WTC11 (cell line): ENCODE measurements at regions not wholly inside any gene's neighbourhood (a gene's known extent, or its start where the extent isn't known, plus 50 kb on each side); places are given as distances from the start of the nearest gene placed in this dataset.
"Not testable (repeated sequence)": the region's sequence is repeated elsewhere in the genome, so short reads cannot be mapped to it uniquely, and the experiment has no call there.

ENCODE experiments used
- ATAC-seq: fragments of 200-7000 bp; cut with Tn5 transposase; 2 replicates; pipeline ENCODE4 v1.10.0; 2021; ENCODE audit warnings: mild to moderate bottlenecking, moderate library complexity
- CTCF ChIA-PET: fragments of 300-600 bp; sonication (Branson Sonifier 250); formaldehyde crosslinking; loops from one replicate; lab custom pipeline; 2021; ENCODE audit warnings: antibody characterized with exemption; lab: Charles Lee
- POLR2A ChIA-PET: fragments of 350-600 bp; sonication (Branson Sonifier 250); formaldehyde crosslinking; loops from one replicate; lab custom pipeline; 2021; ENCODE audit warnings: antibody characterized with exemption; lab: Charles Lee
- DNase-seq: peaks from one replicate; pipeline ENCODE4 v3.0.0; 2021; ENCODE audit warnings: low spot score
- H3K27ac Mint-ChIP-seq: 2 replicates; pipeline ENCODE4 v1.8.0; 2021; ENCODE audit warnings: mixed read lengths
- H3K27me3 Mint-ChIP-seq: 2 replicates; pipeline ENCODE4 v1.8.0; 2021; ENCODE audit warnings: low read depth, mild to moderate bottlenecking, moderate library complexity, mixed read lengths
- H3K36me3 Mint-ChIP-seq: 2 replicates; pipeline ENCODE4 v1.8.0; 2021; ENCODE audit warnings: mixed read lengths
- H3K4me1 Mint-ChIP-seq: 2 replicates; pipeline ENCODE4 v1.8.0; 2022; ENCODE audit warnings: mixed read lengths
- H3K4me3 Mint-ChIP-seq: 2 replicates; pipeline ENCODE4 v1.8.0; 2021; ENCODE audit warnings: mild to moderate bottlenecking, moderate library complexity, mixed read lengths
- H3K9me3 Mint-ChIP-seq: 2 replicates; pipeline ENCODE4 v1.8.0; 2021; ENCODE audit warnings: mixed read lengths
- CBFB ChIP-seq: sonication (generic); formaldehyde crosslinking; IDR thresholded peaks from 2 replicates; pipeline ENCODE4 v1.8.1; 2022; ENCODE audit warnings: mild to moderate bottlenecking, low read depth, missing genetic modification reagents
- CREM ChIP-seq: sonication (generic); formaldehyde crosslinking; IDR thresholded peaks from 2 replicates; pipeline ENCODE4 v1.8.1; 2022; ENCODE audit warnings: mild to moderate bottlenecking, missing genetic modification reagents, moderate library complexity
- ELF4 ChIP-seq: sonication (generic); formaldehyde crosslinking; IDR thresholded peaks from 2 replicates; pipeline ENCODE4 v1.8.1; 2022; ENCODE audit warnings: low read depth, mild to moderate bottlenecking, moderate library complexity, missing genetic modification reagents
- FOXK1 ChIP-seq: sonication (generic); formaldehyde crosslinking; IDR thresholded peaks from 2 replicates; pipeline ENCODE4 v1.8.0; 2022; ENCODE audit warnings: mild to moderate bottlenecking, moderate library complexity, missing genetic modification reagents
- FOXP1 ChIP-seq: sonication (generic); formaldehyde crosslinking; IDR thresholded peaks from 2 replicates; pipeline ENCODE4 v1.8.0; 2022; ENCODE audit warnings: missing genetic modification reagents, mild to moderate bottlenecking, moderate library complexity, borderline replicate concordance
- GTF2I ChIP-seq: fragments of 250-450 bp; sonication (Bioruptor Pico); conservative IDR thresholded peaks from 2 replicates; pipeline ENCODE4 v1.4.0; 2021; ENCODE audit warnings: mild to moderate bottlenecking
- HMGA2 ChIP-seq: fragments of 250-450 bp; sonication (Bioruptor Pico); IDR thresholded peaks from 2 replicates; pipeline ENCODE4 v1.4.0; 2021; ENCODE audit warnings: mild to moderate bottlenecking, moderate library complexity
- JUN ChIP-seq: sonication (generic); formaldehyde crosslinking; IDR thresholded peaks from 2 replicates; pipeline ENCODE4 v1.8.0; 2023; ENCODE audit warnings: mild to moderate bottlenecking, missing genetic modification reagents
- KAT7 ChIP-seq: sonication (generic); formaldehyde crosslinking; IDR thresholded peaks from 2 replicates; pipeline ENCODE4 v1.8.1; 2023; ENCODE audit warnings: missing genetic modification reagents, mild to moderate bottlenecking, borderline replicate concordance
- MXD4 ChIP-seq: fragments of 250-450 bp; sonication (Bioruptor Pico); IDR thresholded peaks from 2 replicates; pipeline ENCODE4 v1.8.0; 2021; ENCODE audit warnings: mild to moderate bottlenecking, moderate library complexity, borderline replicate concordance
- NR1H2 ChIP-seq: sonication (generic); formaldehyde crosslinking; IDR thresholded peaks from 2 replicates; pipeline ENCODE4 v1.9.0; 2021; ENCODE audit warnings: mild to moderate bottlenecking, moderate library complexity, missing genetic modification reagents
- NR2C2 ChIP-seq: sonication (generic); formaldehyde crosslinking; IDR thresholded peaks from 2 replicates; pipeline ENCODE4 v1.8.0; 2022; ENCODE audit warnings: mild to moderate bottlenecking, missing genetic modification reagents
- OVOL2 ChIP-seq: fragments of 250-450 bp; sonication (Bioruptor Pico); IDR thresholded peaks from 2 replicates; pipeline ENCODE4 v1.9.0; 2021; ENCODE audit warnings: mild to moderate bottlenecking, borderline replicate concordance
- PRRX2 ChIP-seq: fragments of 250-450 bp; sonication (Bioruptor Pico); IDR thresholded peaks from 2 replicates; pipeline ENCODE4 v1.8.0; 2021; ENCODE audit warnings: mild to moderate bottlenecking
- TEAD4 ChIP-seq: sonication (generic); formaldehyde crosslinking; IDR thresholded peaks from 2 replicates; pipeline ENCODE4 v1.8.0; 2022; ENCODE audit warnings: mild to moderate bottlenecking, missing genetic modification reagents
- USF2 ChIP-seq: sonication (generic); formaldehyde crosslinking; IDR thresholded peaks from 2 replicates; pipeline ENCODE4 v1.8.1; 2023; ENCODE audit warnings: mild to moderate bottlenecking, missing genetic modification reagents, moderate library complexity
- ZBTB21 ChIP-seq: sonication (generic); formaldehyde crosslinking; IDR thresholded peaks from 2 replicates; pipeline ENCODE4 v1.8.1; 2023; ENCODE audit warnings: mild to moderate bottlenecking, missing genetic modification reagents, borderline replicate concordance
- ZNF121 ChIP-seq: sonication (generic); formaldehyde crosslinking; IDR thresholded peaks from 2 replicates; pipeline ENCODE4 v1.8.0; 2023; ENCODE audit warnings: missing genetic modification reagents
- ZNF317 ChIP-seq: sonication (generic); formaldehyde crosslinking; IDR thresholded peaks from 2 replicates; pipeline ENCODE4 v1.8.1; 2023; ENCODE audit warnings: low read depth, mild to moderate bottlenecking, moderate library complexity, missing genetic modification reagents, borderline replicate concordance
- ZNF396 ChIP-seq: fragments of 250-450 bp; sonication (Bioruptor Pico); IDR thresholded peaks from 2 replicates; pipeline ENCODE4 v1.8.0; 2021; ENCODE audit warnings: mild to moderate bottlenecking, moderate library complexity, borderline replicate concordance
- TF ChIP-seq, protein P1 (sequence below): sonication (generic); formaldehyde crosslinking; conservative IDR thresholded peaks from 2 replicates; pipeline ENCODE4 v1.8.1; 2023; ENCODE audit warnings: mild to moderate bottlenecking, low read depth, missing genetic modification reagents, moderate library complexity
- TF ChIP-seq, protein P2 (sequence below): sonication (generic); formaldehyde crosslinking; conservative IDR thresholded peaks from 2 replicates; pipeline ENCODE4 v1.8.1; 2022; ENCODE audit warnings: mild to moderate bottlenecking, missing genetic modification reagents
- TF ChIP-seq, protein P3 (sequence below): sonication (generic); formaldehyde crosslinking; IDR thresholded peaks from 2 replicates; pipeline ENCODE4 v1.8.0; 2023; ENCODE audit warnings: mild to moderate bottlenecking, missing genetic modification reagents
- TF ChIP-seq, protein P4 (sequence below): sonication (generic); formaldehyde crosslinking; IDR thresholded peaks from 2 replicates; pipeline ENCODE4 v1.8.1; 2022; ENCODE audit warnings: low read depth, mild to moderate bottlenecking, moderate library complexity, missing genetic modification reagents, borderline replicate concordance

DNA sequence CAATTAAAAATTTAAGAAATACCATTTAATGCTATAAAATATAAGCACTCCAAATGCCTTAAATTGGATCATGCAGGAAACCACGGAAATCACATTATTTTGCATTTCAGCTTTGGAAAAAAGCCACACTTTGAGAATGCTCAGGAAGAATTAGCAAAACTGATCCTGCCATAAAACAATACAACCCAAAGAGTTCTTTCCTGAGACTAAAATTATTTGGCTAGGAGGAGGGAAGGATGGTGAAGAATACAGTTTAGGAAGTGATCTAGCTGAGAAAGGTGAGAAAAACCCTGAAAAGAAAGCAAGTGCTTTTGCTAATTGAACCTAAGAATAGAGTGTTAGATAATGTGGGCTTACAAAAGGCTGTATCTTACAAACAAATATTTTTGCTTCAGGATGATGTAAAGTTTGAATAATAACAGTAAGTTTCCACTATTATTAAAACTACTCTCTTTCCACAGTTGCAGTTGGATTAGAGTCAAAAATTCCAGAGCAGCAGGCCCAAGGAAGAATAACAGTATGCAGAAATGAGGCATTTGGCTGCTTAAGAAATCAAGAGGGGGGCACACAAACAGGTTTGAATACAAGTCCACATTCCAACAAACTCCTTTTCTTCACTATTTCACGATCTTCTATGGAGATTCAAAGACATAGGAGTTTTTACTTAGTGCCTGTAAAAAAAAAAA is 565.4 kb downstream of the RFPL4B start:
- no peaks in the 10 kb centered on the region for H3K36me3 Mint-ChIP-seq
- no peak overlapping the region for H3K4me3 Mint-ChIP-seq
- H3K27me3 Mint-ChIP-seq = no peaks in the 10 kb centered on the region
- H3K27ac Mint-ChIP-seq = peak overlapping the region; percentile 67
- peaks cover 20% of the 10 kb centered on the region for H3K4me1 Mint-ChIP-seq
- DNase-seq (no peak), ATAC-seq (0 out of 2 replicates have a peak, but pooled peaks have one; percentile 22)
- TF ChIP-seq OVOL2 (CRISPR knock-in tag) (no peak), ZNF396 (CRISPR knock-in tag) (no peak), CREM (CRISPR knock-in tag) (no peak), FOXK1 (no peak), PRRX2 (CRISPR knock-in tag) (no peak), CBFB (no peak), ZNF121 (no peak), ELF4 (CRISPR knock-in tag) (no peak), FOXP1 (CRISPR knock-in tag) (no peak), ZNF317 (CRISPR knock-in tag) (no peak), NR2C2 (CRISPR knock-in tag) (no peak), KAT7 (CRISPR knock-in tag) (no peak), HMGA2 (CRISPR knock-in tag) (no peak), ZBTB21 (CRISPR knock-in tag) (no peak), JUN (CRISPR knock-in tag) (no peak), GTF2I (no peak)
- TF ChIP-seq, protein P1, sequence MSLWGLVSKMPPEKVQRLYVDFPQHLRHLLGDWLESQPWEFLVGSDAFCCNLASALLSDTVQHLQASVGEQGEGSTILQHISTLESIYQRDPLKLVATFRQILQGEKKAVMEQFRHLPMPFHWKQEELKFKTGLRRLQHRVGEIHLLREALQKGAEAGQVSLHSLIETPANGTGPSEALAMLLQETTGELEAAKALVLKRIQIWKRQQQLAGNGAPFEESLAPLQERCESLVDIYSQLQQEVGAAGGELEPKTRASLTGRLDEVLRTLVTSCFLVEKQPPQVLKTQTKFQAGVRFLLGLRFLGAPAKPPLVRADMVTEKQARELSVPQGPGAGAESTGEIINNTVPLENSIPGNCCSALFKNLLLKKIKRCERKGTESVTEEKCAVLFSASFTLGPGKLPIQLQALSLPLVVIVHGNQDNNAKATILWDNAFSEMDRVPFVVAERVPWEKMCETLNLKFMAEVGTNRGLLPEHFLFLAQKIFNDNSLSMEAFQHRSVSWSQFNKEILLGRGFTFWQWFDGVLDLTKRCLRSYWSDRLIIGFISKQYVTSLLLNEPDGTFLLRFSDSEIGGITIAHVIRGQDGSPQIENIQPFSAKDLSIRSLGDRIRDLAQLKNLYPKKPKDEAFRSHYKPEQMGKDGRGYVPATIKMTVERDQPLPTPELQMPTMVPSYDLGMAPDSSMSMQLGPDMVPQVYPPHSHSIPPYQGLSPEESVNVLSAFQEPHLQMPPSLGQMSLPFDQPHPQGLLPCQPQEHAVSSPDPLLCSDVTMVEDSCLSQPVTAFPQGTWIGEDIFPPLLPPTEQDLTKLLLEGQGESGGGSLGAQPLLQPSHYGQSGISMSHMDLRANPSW = no peak
- ChIA-PET CTCF (interaction anchor here (0.7 to 0.8 kb wide), 2 partner anchors 33 to 1855 kb away, joined by 4 read pairs; no protein-coding TSS in a partner anchor), POLR2A (interaction anchor here (0.6 kb wide), 1 partner anchor 10 kb away, joined by 3 read pairs; no protein-coding TSS in a partner anchor)
- no peaks in the 10 kb centered on the region; the same call in 1 of the 2 replicates for H3K9me3 Mint-ChIP-seq

GRCh38 chr6:112919744-112920143 is 572.6 kb downstream of the RFPL4B start:
- H3K4me1 Mint-ChIP-seq = not testable (repeated sequence)
- H3K36me3 Mint-ChIP-seq = peaks cover 16% of the 10 kb centered on the region

DNA sequence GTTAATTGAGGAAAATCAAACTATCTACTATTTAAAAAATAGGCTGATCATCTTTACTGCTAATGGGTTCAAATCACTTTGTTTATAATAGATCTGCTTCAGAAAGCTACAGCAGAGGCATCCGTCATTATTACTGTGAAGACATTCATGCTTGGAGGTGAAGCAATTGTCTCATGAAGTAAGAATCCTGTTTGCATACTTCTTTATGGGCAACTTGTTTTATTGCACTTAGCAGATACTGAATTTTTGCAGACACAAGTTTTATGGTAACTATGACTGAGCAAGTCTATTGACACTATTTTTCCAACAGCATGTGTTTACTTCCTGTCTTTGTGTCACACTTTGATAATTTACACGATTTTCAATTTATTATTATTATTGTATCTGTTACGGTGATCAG is 573.9 kb downstream of the RFPL4B start:
- H3K27ac Mint-ChIP-seq = no peak overlapping the region; the same call in 1 of the 2 replicates
- DNase-seq = no peak
- H3K27me3 Mint-ChIP-seq = no peaks in the 10 kb centered on the region
- H3K4me1 Mint-ChIP-seq = peaks cover 6% of the 10 kb centered on the region
- peaks cover 17% of the 10 kb centered on the region for H3K9me3 Mint-ChIP-seq
- ATAC-seq = no peak
- H3K36me3 Mint-ChIP-seq = peaks cover 16% of the 10 kb centered on the region
- ChIA-PET CTCF (no interaction called here), POLR2A (no interaction called here)
- peak overlapping the region; percentile 45; the same call in 1 of the 2 replicates for H3K4me3 Mint-ChIP-seq
- TF ChIP-seq, protein P2, sequence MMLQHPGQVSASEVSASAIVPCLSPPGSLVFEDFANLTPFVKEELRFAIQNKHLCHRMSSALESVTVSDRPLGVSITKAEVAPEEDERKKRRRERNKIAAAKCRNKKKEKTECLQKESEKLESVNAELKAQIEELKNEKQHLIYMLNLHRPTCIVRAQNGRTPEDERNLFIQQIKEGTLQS = no peak
- TF ChIP-seq TEAD4 (CRISPR knock-in tag) (no peak), NR1H2 (CRISPR knock-in tag) (no peak), MXD4 (CRISPR knock-in tag) (no peak), USF2 (CRISPR knock-in tag) (no peak), NR2C2 (CRISPR knock-in tag) (no peak), CBFB (no peak)
- TF ChIP-seq, protein P3, sequence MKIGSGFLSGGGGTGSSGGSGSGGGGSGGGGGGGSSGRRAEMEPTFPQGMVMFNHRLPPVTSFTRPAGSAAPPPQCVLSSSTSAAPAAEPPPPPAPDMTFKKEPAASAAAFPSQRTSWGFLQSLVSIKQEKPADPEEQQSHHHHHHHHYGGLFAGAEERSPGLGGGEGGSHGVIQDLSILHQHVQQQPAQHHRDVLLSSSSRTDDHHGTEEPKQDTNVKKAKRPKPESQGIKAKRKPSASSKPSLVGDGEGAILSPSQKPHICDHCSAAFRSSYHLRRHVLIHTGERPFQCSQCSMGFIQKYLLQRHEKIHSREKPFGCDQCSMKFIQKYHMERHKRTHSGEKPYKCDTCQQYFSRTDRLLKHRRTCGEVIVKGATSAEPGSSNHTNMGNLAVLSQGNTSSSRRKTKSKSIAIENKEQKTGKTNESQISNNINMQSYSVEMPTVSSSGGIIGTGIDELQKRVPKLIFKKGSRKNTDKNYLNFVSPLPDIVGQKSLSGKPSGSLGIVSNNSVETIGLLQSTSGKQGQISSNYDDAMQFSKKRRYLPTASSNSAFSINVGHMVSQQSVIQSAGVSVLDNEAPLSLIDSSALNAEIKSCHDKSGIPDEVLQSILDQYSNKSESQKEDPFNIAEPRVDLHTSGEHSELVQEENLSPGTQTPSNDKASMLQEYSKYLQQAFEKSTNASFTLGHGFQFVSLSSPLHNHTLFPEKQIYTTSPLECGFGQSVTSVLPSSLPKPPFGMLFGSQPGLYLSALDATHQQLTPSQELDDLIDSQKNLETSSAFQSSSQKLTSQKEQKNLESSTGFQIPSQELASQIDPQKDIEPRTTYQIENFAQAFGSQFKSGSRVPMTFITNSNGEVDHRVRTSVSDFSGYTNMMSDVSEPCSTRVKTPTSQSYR = no peak
- TF ChIP-seq, protein P4, sequence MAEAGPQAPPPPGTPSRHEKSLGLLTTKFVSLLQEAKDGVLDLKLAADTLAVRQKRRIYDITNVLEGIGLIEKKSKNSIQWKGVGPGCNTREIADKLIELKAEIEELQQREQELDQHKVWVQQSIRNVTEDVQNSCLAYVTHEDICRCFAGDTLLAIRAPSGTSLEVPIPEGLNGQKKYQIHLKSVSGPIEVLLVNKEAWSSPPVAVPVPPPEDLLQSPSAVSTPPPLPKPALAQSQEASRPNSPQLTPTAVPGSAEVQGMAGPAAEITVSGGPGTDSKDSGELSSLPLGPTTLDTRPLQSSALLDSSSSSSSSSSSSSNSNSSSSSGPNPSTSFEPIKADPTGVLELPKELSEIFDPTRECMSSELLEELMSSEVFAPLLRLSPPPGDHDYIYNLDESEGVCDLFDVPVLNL (CRISPR knock-in tag) = no peak

More at GRCh38 chr6:112919744-112920143, 572.6 kb downstream of the RFPL4B start:
- TF ChIP-seq FOXK1 = 0 out of 2 replicates have a peak, but pooled peaks have one; percentile 36
- POLR2A ChIA-PET, ATAC-seq, H3K27me3 Mint-ChIP-seq, CTCF ChIA-PET: not testable (repeated sequence)
- peak; percentile 64 for DNase-seq
- Mint-ChIP-seq H3K27ac (peak overlapping the region; percentile 63; the same call in 1 of the 2 replicates), H3K4me3 (peak overlapping the region; percentile 74), H3K9me3 (peaks cover 17% of the 10 kb centered on the region)
